GM21390 (cell line): ENCODE measurements at regions not wholly inside any gene's neighbourhood (a gene's known extent, or its start where the extent isn't known, plus 50 kb on each side); places are given as distances from the start of the nearest gene placed in this dataset.

ENCODE experiments used
- ATAC-seq: cut with Tn5 transposase; IDR thresholded peaks from one replicate; pipeline ENCODE4 v1.9.1; 2021; ENCODE audit not compliant: unreplicated experiment

DNA sequence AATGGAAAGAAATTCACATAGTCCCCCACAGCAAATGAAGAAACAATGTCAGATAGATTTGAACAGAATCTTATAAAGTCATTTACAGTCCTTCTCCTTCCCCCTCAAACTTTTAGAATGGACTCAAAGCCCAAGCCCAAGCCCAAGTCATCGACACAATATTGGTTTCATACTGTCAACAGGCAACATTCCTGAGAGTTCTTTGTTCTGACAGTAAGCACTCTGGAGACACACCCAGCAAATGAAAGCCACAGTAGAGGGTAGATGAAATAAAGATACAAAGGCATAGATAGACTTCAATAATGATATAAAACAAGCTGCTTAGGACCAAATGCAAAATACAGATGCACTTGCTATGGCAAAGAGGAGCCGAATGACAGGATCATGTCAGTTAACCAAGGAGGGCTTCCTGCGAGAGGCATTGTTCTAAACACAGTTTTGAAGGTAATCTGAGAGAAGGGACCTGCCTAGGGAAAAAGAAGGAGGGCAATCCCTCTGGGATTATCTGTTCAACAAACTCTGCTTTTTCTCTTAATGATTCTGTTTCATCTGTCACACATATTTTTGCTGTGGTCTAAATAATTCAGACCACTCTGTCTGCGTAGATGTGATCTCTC lies 97.1 kb upstream of the MAP4K3 start:
- ATAC-seq: no peak

- ATAC-seq: no peak
Measured at GRCh38 chr2:39535636-39536185, 98.6 kb upstream of the MAP4K3 start.

- no peak for ATAC-seq
Measured at GRCh38 chr2:39537150-39537549, 100.1 kb upstream of the MAP4K3 start.

GRCh38 chr2:39538718-39539117 lies 101.6 kb upstream of the MAP4K3 start:
- no peak for ATAC-seq

GRCh38 chr2:39540414-39540813 lies 103.3 kb upstream of the MAP4K3 start:
- no peak for ATAC-seq

- ATAC-seq: no peak
Measured at GRCh38 chr2:39541011-39541930, 104.2 kb upstream of the MAP4K3 start.

DNA sequence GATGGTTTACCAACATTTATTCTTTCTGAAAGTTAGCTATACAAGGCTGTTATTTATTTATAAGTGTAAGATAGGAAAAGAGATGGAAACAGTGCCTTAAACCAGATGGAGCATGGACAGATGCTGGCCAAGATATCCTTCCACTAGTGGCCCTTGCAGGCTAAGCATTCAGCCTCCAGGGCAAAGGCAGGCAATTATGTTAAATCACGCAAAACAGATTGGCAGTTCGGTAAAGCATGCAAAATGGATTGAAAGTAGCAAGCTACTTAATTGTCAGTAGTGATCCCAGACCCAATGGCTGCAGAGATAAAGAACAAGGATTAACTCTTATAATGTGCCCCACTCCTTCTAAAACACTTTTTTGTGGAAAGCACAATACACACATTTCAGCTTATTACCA lies 105.4 kb upstream of the MAP4K3 start:
- no peak for ATAC-seq

DNA sequence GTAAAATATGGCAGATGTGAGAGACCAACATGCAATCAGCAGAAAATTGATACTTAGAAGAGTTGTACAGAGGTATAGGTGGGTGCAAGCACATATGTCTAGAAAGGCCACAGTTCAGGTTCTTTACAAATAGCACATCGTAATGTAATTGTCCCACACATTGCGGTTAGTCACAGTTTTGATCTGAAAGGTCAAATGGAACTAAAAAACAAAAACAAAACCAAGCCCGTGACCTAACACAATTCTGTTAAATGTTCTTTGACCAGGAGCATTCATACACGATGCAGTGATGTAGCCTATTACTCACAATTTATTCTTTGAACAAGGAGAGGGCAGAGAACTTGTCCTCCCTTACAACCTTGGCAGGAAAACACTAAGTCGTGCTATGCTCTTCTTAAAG lies 108.9 kb upstream of the MAP4K3 start:
- ATAC-seq: no peak

- no peak for ATAC-seq
Measured at GRCh38 chr2:39546409-39546808, 109.3 kb upstream of the MAP4K3 start.

- ATAC-seq: no peak
Measured at GRCh38 chr2:39546937-39547336, 109.9 kb upstream of the MAP4K3 start.

DNA sequence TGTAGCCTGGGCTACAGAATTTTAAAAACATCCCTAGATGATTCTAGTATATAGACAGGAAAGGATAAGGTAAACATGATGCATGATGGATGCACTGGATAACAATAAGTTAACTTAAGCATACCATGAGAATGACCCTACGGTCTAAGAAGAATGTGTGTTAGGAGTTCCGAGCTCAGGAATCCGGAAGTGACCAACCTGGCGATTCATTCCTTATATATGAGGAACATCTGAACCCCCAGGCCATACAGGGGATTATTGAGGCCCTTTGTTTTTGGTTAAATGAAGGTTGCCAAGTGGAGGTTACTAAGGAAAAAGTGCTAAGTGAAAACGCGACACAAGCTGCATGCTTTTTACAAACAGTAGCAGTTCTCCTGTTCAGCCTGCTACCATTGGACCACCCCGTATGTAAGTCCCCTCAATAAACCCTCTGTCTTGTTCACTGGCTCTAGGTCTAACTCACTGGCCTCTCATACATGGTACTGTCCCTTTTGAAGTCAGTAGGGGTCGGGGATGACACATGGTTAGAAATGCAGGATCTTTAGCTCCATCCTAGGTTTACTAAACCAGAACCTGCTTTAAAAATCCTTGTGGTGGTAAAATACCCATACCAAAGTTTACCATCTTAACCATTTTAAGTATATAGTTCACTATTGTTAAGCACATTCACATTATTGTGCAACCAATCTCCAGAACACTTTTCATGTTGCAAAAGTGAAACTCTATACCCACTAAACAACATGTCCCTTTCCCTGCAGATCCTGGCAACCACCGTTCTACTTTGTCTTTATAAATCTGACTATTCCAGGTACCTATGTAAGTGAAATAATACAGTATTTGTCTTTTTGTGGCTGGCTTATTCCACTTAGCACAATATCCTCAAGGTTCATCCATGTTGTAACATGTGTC lies 111.0 kb upstream of the MAP4K3 start:
- ATAC-seq: no peak

DNA sequence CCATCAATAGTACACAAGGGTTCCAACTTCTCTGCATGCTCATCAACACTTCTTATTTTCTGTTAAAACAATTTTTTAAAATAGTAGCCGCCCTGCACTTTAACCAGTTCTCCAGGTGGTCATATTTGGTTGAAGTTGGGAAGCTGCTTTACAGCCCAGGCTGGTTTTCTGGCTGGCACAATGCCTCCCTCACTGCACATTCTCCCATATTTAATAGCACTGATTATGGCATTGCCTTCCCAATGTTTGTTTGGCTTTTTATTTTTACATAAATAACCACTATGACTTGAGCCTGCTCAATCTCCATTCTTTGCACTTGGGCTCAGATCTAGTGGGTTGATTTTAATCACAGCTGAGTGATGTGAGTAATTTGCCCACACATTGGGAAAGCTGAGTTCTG lies 111.9 kb upstream of the MAP4K3 start:
- no peak for ATAC-seq

DNA sequence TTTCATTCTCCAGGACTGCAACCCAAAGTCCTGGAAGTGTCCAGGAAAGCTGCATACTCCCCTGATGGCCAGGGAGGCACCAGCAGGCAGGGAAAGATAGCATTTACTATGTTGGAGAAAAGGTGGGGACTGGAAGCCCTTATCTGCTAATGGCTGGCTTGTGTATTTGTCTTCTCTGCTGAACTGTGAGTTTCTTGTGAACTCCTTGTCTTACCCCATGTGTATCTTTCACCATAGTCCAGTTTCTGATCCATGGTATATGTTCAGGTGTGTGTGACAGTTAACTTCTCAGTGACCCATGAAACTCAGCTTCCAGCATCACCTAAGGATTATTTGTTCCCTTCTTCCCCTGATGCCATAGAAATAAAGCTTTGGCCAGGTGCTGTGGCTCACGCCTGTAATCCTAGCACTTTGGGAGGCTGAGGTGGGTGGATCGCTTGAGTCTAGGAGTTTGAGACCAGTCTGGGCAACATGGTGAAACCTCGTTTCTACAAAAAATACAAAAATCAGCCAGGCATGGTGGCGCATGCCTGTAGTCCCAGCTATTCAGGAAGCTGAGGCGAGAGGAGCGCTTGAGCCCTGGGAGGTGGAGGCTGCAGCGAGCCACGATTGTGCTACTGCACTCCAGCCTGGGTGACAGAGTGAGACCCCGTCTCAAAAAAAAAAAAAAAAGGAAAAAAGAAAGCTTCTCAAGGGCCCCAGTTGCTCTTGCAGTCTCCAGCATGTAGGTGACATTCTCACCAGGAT lies 112.8 kb upstream of the MAP4K3 start:
- no peak for ATAC-seq

GRCh38 chr2:39550701-39551285 lies 113.7 kb upstream of the MAP4K3 start:
- ATAC-seq: no peak

GRCh38 chr2:39558906-39559305 lies 106.8 kb upstream of the TMEM178A start:
- ATAC-seq: no peak

DNA sequence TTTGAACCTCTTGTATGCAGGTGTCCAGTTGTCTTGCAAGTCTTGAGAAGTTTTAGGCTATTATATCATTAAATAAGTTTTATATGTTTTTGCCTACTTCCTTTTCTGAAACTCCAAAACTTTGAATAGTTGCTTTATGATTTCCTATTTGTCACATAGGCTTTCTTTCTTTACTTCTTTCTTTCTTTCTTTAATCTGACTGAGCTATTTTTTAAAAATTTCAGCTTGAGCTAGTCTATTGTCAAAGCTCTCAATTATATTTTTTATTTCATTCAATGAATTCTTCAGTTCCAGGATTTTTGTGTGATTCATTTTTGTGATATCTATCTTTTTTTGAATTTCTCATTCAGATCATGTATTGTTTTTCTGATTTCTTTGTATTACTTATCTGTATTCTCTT lies 102.1 kb upstream of the TMEM178A start:
- no peak for ATAC-seq

- ATAC-seq: no peak
Measured at GRCh38 chr2:39567507-39567906, 98.2 kb upstream of the TMEM178A start.

DNA sequence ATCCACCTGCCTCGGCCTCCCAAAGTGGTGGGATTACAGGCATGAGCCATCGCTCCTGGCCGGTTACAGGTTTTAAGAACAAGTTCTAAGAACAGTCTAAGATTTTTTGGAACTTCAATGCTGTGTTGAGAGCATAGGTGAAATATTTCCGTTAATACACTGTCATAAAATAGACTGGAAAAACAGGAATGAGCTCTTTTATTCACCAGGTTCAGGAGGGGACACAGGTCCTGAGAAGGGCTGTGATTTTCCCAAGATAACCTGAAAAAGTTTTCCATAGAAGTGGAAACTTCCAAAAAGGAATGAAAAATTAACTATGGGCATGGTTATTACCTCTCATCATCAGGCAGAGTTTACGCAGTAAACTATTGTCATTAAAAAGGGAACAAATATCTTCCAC lies 97.6 kb upstream of the TMEM178A start:
- no peak for ATAC-seq

DNA sequence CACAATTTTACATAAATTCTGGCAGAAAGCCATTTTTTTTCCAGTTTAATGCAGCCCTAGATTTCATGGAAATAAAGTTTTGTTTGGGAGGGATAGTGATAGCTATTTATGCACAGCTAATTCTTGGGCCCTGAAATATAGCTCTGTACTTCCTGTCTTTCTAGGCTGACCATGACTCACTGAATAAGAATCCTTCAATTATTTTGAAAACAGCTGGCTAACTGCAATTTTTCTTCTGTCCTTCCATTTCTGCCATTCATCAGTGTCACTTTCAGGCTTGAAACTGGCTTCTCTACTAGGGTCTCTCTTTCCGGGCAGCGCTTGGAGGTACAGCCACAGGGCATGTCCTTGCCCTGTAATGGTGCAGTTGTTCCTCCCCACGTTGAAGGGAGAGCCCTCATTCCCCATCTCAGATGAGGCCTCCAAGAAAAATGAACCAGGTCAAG lies 97.1 kb upstream of the TMEM178A start:
- ATAC-seq: no peak

DNA sequence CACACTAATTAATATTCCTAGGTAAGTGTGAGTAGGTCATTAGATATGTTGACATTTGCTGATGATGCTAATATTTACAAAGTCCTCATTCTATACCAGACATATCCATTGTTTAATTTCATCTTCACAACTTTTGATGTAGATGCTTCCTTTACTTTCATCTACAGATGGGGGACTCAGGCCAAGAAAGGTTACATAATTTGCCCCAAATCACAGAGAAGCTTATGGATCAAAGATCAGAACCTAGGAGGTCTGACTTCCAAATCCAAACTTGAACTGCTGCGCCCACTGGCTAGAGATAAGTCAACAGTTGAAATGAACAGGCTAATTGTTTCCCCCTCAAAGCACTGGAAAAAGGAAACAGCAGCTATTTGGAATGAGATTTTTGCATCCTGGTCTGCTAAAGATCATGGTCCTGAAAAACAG lies 95.6 kb upstream of the TMEM178A start:
- ATAC-seq: no peak
